Mammary epithelial cell (primary cell): ENCODE measurements at regions not wholly inside any gene's neighbourhood (a gene's known extent, or its start where the extent isn't known, plus 50 kb on each side); places are given as distances from the start of the nearest gene placed in this dataset.

Experiments used
- CTCF ChIP-seq, 2 donors: IDR thresholded peaks in 1 of 2; conservative IDR thresholded peaks in 1 of 2; 2 replicates each; pipeline ENCODE4 v1.5.1; 2011 to 2012; ENCODE audit warnings: inconsistent platforms in 2 of 2, low read length in 2 of 2, mild to moderate bottlenecking in 2 of 2, control low read depth in 1 of 2, low read depth in 1 of 2; ENCODE audit not compliant: insufficient read depth in 1 of 2; ENCODE audit errors: extremely low read depth in 1 of 2
- EZH2 ChIP-seq: IDR thresholded peaks from 2 replicates; pipeline ENCODE4 v1.6.1; 2012; ENCODE audit warnings: low read length, inconsistent platforms, borderline replicate concordance

GRCh38 chr6:41476401-41476800 is 69.8 kb upstream of the FOXP4 start:
- TF ChIP-seq CTCF (conservative IDR thresholded peaks at IDR 0.05 in 1 of 2, IDR thresholded peaks at IDR 0.05 in 1 of 2; ENCODE audit: extremely low read depth in 1 of 2, insufficient read depth in 1 of 2, low read depth in 1 of 2, low read length in 2 of 2) = no peak
- no peak for TF ChIP-seq EZH2
